Iris pigment epithelial cell (primary cell): ENCODE measurements at regions not wholly inside any gene's neighbourhood (a gene's known extent, or its start where the extent isn't known, plus 50 kb on each side); places are given as distances from the start of the nearest gene placed in this dataset.
"Not testable (repeated sequence)": the region's sequence is repeated elsewhere in the genome, so short reads cannot be mapped to it uniquely, and the experiment has no call there.

Source experiments
- DNase-seq: peaks from one replicate; pipeline ENCODE4 v3.0.0-alpha.2; 2011; ENCODE audit warnings: low read depth

DNA sequence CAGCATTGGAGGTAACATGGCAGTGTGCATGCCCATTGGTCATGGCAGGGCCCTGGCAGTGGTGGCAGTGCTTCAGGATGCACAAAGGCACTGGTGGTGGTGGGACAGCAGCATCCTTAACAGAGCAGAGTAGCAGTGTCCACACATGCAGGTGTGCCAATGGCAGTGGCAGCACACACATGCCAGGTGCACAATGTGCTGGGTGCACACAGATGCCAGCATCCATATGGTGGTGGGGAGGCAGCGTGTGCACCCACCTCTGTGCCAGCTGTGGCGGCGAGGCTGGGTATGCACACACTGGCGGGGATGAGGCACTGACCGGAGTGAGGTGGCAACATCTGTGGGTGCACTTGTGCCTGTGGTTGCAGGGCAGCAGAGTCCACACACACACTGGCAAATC lies 150.6 kb downstream of the SI start:
- DNase-seq: no peak

DNA sequence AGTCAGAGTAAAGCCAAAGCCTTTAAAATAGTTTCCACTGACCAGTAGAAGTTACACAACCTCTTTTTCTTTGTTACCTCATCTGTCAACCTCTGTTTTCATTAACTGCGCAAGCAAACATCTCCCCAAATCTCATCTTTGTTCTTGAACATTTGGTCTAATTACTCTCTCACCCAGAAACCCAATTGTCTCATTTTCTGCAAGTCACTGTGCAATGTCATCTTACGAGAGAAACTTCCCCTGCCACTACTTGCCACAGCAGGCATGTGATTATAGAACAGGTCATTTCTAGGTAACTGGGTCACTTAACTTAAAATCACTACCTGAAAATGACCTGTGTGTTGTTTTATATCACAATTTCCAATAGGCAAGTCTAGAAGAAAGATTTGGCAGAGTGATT lies 159.4 kb downstream of the SI start:
- DNase-seq: no peak

GRCh38 chr3:164912916-164913315 lies 165.4 kb downstream of the SI start:
- no peak for DNase-seq

DNA sequence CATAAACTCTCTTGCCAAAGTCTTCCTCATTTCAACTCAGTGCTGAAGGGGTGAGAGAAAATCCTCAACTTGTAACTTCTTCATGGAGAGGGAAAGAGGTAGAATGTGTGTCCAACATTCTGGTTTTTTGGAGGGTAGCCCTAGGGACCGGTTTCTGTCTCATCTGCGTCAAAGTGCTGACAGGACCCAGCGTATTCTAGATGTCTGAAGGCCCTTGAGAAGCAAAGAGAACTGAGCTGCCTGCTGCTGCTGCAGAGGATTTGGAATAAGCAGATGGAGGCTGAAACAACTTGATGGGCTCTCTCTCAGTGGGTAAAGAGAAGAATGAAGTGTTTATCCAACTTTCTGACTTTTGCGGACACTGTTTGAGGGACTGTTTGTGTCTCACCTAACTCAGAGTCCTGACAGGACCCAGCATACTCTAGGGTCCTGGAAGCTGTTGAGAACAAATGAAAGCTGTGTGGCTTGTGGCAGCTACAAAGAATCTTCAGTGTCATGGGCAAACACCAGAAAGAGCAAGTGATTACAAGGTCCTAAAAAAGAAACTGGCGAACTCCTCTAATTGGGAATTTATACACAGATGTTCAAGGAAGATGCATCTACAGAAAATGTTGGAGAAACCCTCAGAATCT lies 174.4 kb downstream of the SI start:
- no peak for DNase-seq

- DNase-seq: no peak
Observed at GRCh38 chr3:164897342-164897741, 181.0 kb downstream of the SI start.

- no peak for DNase-seq
Observed at GRCh38 chr3:164890061-164890460, 188.2 kb downstream of the SI start.

- no peak for DNase-seq
Observed at GRCh38 chr3:164883171-164883570, 195.1 kb downstream of the SI start.

DNA sequence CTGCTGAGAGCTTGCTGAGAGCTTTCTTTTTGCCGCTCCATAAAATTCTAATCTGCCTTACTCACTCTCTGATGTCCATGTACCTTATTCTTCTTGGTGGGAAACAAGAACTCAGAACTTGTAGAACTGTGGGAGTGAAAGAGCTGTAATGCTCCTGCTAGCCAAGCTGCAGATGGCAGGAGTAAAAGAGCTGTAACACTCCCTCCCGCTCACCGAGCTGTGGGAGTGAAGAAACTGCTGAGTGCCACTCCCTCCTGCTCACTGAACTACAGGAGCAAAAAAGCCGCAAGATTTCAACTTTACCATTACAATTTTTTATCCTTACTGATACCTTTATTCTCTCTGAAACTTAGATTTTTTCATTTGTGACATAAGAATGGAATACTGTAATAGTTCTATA lies 199.1 kb downstream of the SI start:
- no peak for DNase-seq

- DNase-seq: no peak
Observed at GRCh38 chr3:164864454-164864853, 213.8 kb downstream of the SI start.

DNA sequence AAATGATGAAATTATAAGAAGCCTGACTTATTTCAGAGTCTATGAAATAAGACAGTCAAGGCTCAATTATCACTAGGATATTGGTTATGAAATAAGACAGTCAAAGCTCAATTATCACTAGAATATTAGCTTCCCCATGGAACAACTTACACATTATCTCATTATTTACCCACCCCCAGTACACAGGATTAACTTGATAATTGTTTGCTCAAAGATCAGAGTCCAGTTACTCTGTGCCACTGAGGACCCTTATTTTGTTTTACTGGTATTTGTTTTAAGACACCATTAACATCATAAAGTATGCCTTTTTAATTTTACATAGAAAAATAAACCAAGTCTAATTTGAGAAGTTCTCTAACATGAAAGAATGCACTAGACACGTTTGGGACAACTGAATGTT lies 225.4 kb downstream of the SI start:
- DNase-seq: no peak

DNA sequence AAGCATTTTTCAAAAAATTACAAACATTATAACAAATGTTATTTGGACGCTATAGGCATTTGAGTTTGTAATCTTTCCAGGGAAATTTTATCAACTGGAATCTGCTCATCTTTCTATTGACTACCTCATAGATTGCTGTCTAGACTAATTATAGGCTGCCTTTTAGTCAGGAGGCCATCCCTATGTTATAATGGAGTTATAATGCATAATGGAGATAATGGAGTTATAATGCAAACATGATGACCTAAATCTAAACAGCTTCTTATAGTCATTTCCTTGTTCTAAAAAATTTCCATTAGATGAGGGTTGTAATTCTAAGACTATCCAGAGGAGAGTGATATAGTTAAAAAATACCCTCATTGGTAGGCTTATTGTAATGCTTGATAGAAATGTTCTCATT lies 226.4 kb downstream of the SI start:
- no peak for DNase-seq

GRCh38 chr3:164851204-164851603 lies 227.1 kb downstream of the SI start:
- no peak for DNase-seq

GRCh38 chr3:164848923-164849322 lies 229.4 kb downstream of the SI start:
- DNase-seq: no peak

GRCh38 chr3:164845739-164846138 lies 232.6 kb downstream of the SI start:
- DNase-seq: no peak

GRCh38 chr3:164832216-164832615 lies 246.1 kb downstream of the SI start:
- DNase-seq: no peak

DNA sequence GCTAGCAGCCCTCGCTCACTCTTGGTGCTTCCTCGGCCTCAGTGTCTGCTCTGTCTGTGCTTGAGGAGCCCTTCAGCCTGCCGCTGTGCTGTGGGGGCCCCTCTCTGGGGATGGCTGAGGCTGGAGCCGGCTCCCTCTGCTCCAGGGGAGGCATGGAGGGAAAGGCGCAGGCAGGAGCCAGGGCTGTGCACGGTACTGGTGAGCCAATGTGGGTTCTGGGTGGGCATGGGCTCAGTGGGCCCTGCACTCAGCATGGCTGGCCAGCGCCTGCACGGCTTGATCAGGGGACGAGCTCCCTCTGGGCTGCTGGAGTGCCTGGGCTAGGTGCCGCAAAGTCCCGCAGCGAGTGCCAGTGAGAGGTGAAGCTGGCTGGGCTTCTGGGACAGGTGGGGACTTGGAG lies 260.0 kb downstream of the SI start:
- no peak for DNase-seq

DNA sequence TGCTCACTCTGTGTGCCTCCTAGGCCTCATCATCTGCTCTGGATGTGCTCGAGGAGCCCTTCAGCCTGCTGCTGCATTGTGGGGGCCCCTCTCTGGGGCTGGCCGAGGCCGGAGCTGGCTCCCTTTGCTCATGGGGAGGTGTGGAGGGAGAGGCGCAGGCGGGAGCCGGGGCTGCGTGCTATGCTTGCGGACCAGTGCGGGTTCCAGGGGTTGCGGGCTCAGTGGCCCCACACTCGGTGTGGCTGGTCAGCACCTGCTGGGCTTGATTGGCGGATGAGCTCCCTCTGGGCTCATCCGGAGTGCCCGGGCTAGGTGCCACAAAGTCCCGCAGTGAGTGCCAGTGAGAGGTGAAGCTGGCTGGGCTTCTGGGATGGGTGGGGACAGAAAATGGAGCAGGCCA lies 264.2 kb downstream of the SI start:
- DNase-seq: no peak

GRCh38 chr3:164812042-164812441 lies 266.3 kb downstream of the SI start:
- no peak for DNase-seq

GRCh38 chr3:164806188-164806587 lies 272.1 kb downstream of the SI start:
- DNase-seq: no peak

GRCh38 chr3:164794099-164794498 lies 284.2 kb downstream of the SI start:
- DNase-seq: no peak

- DNase-seq: no peak
Observed at GRCh38 chr3:164791263-164791662, 287.0 kb downstream of the SI start.

DNA sequence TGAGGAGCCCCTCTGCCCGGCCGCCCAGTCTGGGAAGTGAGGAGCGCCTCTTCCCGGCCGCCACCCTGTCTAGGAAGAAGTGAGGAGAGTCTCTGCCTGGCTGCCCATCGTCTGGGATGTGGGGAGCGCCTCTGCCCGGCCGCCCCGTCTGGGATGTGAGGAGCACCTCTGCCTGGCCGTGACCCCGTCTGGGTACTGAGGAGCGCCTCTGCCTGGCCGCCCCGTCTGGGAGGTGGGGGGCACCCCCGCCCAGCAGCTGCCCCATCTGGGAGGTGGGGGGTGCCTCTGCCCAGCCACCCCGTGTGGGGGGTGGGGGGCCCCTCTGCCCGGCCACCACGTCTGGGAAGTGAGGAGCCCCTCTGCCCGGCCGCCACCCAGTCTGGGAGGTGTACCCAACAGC lies 293.9 kb downstream of the SI start:
- DNase-seq: not testable (repeated sequence)

- DNase-seq: no peak
Observed at GRCh38 chr3:164781755-164782154, 296.5 kb downstream of the SI start.

- no peak for DNase-seq
Observed at GRCh38 chr3:164779816-164780215, 298.5 kb downstream of the SI start.

GRCh38 chr3:164752812-164753211 lies 325.5 kb downstream of the SI start:
- DNase-seq: no peak
